ENCODE measurements at regions not wholly inside any gene's neighbourhood (a gene's known extent, or its start where the extent isn't known, plus 50 kb on each side); places are given as distances from the start of the nearest gene placed in this dataset.

GRCh38 chr13:74765955-74766354, 631.8 kb upstream of the KLF12 start:
- TF ChIP-seq POLR2AphosphoS5 (IDR thresholded peaks at IDR 0.05; ENCODE audit: low read depth, low read length) = no peak
- no peak for TF ChIP-seq POLR2A (IDR thresholded peaks at IDR 0.05; ENCODE audit: low read depth, low read length)
- no peak for TF ChIP-seq TAF1 (IDR thresholded peaks at IDR 0.05; ENCODE audit: borderline replicate concordance, low read depth, low read length)
- DNase-seq (ENCODE audit: insufficient read length) = no peak
- no peak for FAIRE-seq

GRCh38 chr13:74761801-74762757, 627.9 kb upstream of the KLF12 start:
- no peak for DNase-seq (ENCODE audit: insufficient read length)
- FAIRE-seq = no peak
- no peak for TF ChIP-seq POLR2A (IDR thresholded peaks at IDR 0.05; ENCODE audit: low read depth, low read length)
- TF ChIP-seq TAF1 (IDR thresholded peaks at IDR 0.05; ENCODE audit: borderline replicate concordance, low read depth, low read length) = no peak
- no peak for TF ChIP-seq POLR2AphosphoS5 (IDR thresholded peaks at IDR 0.05; ENCODE audit: low read depth, low read length)

- FAIRE-seq = no peak
- no peak for DNase-seq (ENCODE audit: insufficient read length)
- TF ChIP-seq TAF1 (IDR thresholded peaks at IDR 0.05; ENCODE audit: borderline replicate concordance, low read depth, low read length) = no peak
- TF ChIP-seq POLR2A (IDR thresholded peaks at IDR 0.05; ENCODE audit: low read depth, low read length) = no peak
- no peak for TF ChIP-seq POLR2AphosphoS5 (IDR thresholded peaks at IDR 0.05; ENCODE audit: low read depth, low read length)
These were observed 624.0 kb upstream of the KLF12 start for GRCh38 chr13:74758188-74758587.

- DNase-seq (ENCODE audit: insufficient read length) = no peak
- TF ChIP-seq POLR2A (IDR thresholded peaks at IDR 0.05; ENCODE audit: low read depth, low read length) = no peak
- no peak for TF ChIP-seq POLR2AphosphoS5 (IDR thresholded peaks at IDR 0.05; ENCODE audit: low read depth, low read length)
- TF ChIP-seq TAF1 (IDR thresholded peaks at IDR 0.05; ENCODE audit: borderline replicate concordance, low read depth, low read length) = no peak
- no peak for FAIRE-seq
These were observed 620.9 kb upstream of the KLF12 start for GRCh38 chr13:74755065-74755464.

GRCh38 chr13:74751739-74752138, 617.5 kb upstream of the KLF12 start:
- FAIRE-seq = no peak
- no peak for DNase-seq (ENCODE audit: insufficient read length)
- TF ChIP-seq POLR2A (IDR thresholded peaks at IDR 0.05; ENCODE audit: low read depth, low read length) (no peak), POLR2AphosphoS5 (IDR thresholded peaks at IDR 0.05; ENCODE audit: low read depth, low read length) (no peak), TAF1 (IDR thresholded peaks at IDR 0.05; ENCODE audit: borderline replicate concordance, low read depth, low read length) (no peak)

DNA sequence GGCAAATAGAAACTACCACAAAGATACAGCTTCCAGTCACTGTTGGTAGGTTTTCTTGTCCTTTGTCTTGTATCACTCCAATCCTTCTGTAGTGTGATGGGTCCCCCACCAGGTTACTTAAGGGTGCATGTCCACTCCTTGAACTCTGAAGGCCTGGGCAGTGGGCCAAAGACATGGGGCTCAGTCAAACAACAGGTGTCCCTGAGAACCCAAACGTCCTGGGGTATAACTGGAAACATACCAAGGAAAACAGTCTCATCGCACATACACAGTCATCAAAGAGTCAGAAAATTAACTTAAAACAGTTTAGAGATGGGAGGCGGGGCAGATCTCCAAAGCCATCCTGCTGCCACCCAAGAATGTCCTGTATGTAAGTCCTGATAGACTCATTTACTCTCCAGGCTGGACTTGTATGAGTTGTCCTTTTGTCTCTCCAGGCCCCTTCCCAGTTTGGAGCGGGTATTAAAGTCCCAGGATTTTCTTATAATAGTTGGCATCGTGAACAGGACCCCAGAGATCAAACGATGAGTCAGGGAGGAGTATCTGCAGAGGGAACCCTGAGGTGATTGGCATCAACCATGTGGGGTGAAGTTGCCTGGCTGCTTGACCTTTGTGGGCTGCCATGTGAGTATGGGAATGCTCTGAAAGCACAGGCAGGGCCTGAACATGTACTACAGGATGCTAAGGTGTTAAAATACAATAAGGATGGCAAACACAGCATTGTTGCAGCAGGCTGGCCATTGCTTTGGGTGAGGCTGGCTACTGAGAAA, 613.2 kb upstream of the KLF12 start:
- FAIRE-seq (no peak), DNase-seq (ENCODE audit: insufficient read length) (no peak)
- TF ChIP-seq TAF1 (IDR thresholded peaks at IDR 0.05; ENCODE audit: borderline replicate concordance, low read depth, low read length) = no peak
- no peak for TF ChIP-seq POLR2A (IDR thresholded peaks at IDR 0.05; ENCODE audit: low read depth, low read length)
- no peak for TF ChIP-seq POLR2AphosphoS5 (IDR thresholded peaks at IDR 0.05; ENCODE audit: low read depth, low read length)

DNA sequence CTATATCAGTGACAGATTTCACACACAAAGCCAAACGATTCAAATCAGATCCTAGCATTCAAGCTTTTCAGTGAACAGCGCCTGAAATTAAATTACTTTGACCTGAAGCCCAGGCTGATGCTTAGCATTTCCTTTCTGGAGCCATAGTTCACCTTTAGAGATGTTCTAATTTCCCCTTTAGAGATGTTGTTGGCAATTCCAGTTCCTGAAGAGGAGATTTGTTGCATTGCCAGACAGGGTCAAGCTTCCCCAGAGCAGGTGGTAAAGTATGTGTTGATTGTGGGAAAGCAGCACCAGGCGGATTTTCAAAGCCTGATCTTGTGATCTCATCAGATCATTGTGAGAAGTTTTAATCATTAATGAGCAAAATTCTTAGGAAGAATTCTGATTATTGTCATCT, 609.8 kb upstream of the KLF12 start:
- FAIRE-seq (no peak), DNase-seq (ENCODE audit: insufficient read length) (no peak)
- TF ChIP-seq POLR2AphosphoS5 (IDR thresholded peaks at IDR 0.05; ENCODE audit: low read depth, low read length) = no peak
- TF ChIP-seq TAF1 (IDR thresholded peaks at IDR 0.05; ENCODE audit: borderline replicate concordance, low read depth, low read length) = no peak
- no peak for TF ChIP-seq POLR2A (IDR thresholded peaks at IDR 0.05; ENCODE audit: low read depth, low read length)

GRCh38 chr13:74741732-74742131, 607.5 kb upstream of the KLF12 start:
- DNase-seq (ENCODE audit: insufficient read length) (no peak), FAIRE-seq (no peak)
- TF ChIP-seq POLR2A (IDR thresholded peaks at IDR 0.05; ENCODE audit: low read depth, low read length) (no peak), TAF1 (IDR thresholded peaks at IDR 0.05; ENCODE audit: borderline replicate concordance, low read depth, low read length) (no peak), POLR2AphosphoS5 (IDR thresholded peaks at IDR 0.05; ENCODE audit: low read depth, low read length) (no peak)

DNA sequence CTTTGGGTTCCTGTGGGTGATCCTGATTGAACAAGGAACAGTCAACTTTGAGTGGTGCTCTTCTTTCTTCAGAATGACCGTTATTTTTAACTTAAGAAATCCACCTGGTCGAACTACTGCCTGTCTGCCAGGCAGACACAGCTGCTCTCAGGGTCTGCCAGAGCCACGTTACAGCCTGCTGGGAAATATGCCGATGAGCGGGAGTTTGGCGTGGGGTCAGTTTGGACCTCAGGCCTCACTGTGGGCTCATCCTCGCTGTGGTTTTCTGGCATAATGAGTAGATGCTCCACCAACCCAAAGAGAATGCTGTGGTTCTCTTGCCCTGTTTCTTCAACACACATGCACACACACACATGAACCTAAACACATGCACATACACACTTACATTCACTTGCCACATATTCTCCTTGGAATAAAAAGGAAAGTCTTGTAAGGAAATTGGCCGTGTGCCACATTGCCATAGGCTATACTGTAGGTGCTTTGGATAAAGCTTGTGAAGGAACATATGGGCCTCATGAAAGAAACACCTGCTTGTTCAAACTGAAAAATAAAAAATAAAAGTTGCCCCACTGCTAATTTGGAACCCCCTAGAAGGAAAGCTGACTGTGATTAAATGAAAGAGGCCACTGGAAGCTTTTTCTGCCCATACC, 598.7 kb upstream of the KLF12 start:
- no peak for FAIRE-seq
- DNase-seq (ENCODE audit: insufficient read length) = no peak
- TF ChIP-seq POLR2AphosphoS5 (IDR thresholded peaks at IDR 0.05; ENCODE audit: low read depth, low read length) (no peak), TAF1 (IDR thresholded peaks at IDR 0.05; ENCODE audit: borderline replicate concordance, low read depth, low read length) (no peak), POLR2A (IDR thresholded peaks at IDR 0.05; ENCODE audit: low read depth, low read length) (no peak)

GRCh38 chr13:74731731-74732130, 597.5 kb upstream of the KLF12 start:
- TF ChIP-seq TAF1 (IDR thresholded peaks at IDR 0.05; ENCODE audit: borderline replicate concordance, low read depth, low read length) (no peak), POLR2AphosphoS5 (IDR thresholded peaks at IDR 0.05; ENCODE audit: low read depth, low read length) (no peak), POLR2A (IDR thresholded peaks at IDR 0.05; ENCODE audit: low read depth, low read length) (no peak)
- FAIRE-seq = no peak
- DNase-seq (ENCODE audit: insufficient read length) = no peak

Measured in GM12892 (cell line).